Endothelial cell (in vitro differentiated cells): ENCODE measurements at regions not wholly inside any gene's neighbourhood (a gene's known extent, or its start where the extent isn't known, plus 50 kb on each side); places are given as distances from the start of the nearest gene placed in this dataset.

Experiments used
- DNase-seq: peaks from one replicate; pipeline ENCODE4 v3.0.0; 2021; ENCODE audit warnings: low spot score
- H3K27ac Mint-ChIP-seq: one replicate; pipeline ENCODE4 v1.8.0; 2021; ENCODE audit warnings: mixed read lengths, inconsistent platforms; ENCODE audit not compliant: unreplicated experiment
- H3K27me3 Mint-ChIP-seq: one replicate; pipeline ENCODE4 v1.8.0; 2021; ENCODE audit warnings: mild to moderate bottlenecking, moderate library complexity, mixed read lengths, inconsistent platforms; ENCODE audit not compliant: unreplicated experiment
- H3K36me3 Mint-ChIP-seq: one replicate; pipeline ENCODE4 v1.8.0; 2021; ENCODE audit warnings: mild to moderate bottlenecking, low read depth, mixed read lengths, inconsistent platforms; ENCODE audit not compliant: unreplicated experiment
- H3K4me1 Mint-ChIP-seq: one replicate; pipeline ENCODE4 v1.8.0; 2021; ENCODE audit warnings: mild to moderate bottlenecking, mixed read lengths, inconsistent platforms; ENCODE audit not compliant: unreplicated experiment
- H3K4me3 Mint-ChIP-seq: one replicate; pipeline ENCODE4 v1.8.0; 2021; ENCODE audit warnings: mild to moderate bottlenecking, mixed read lengths, inconsistent platforms; ENCODE audit not compliant: unreplicated experiment
- H3K9me3 Mint-ChIP-seq: one replicate; pipeline ENCODE4 v1.8.0; 2021; ENCODE audit warnings: mixed read lengths, inconsistent platforms; ENCODE audit not compliant: unreplicated experiment
- TF ChIP-seq, protein P1 (sequence below): fragments of 200-600 bp; sonication (generic); IDR thresholded peaks from one replicate; pipeline ENCODE4 v1.5.0; 2021; ENCODE audit warnings: antibody characterized with exemption; ENCODE audit not compliant: unreplicated experiment

DNA sequence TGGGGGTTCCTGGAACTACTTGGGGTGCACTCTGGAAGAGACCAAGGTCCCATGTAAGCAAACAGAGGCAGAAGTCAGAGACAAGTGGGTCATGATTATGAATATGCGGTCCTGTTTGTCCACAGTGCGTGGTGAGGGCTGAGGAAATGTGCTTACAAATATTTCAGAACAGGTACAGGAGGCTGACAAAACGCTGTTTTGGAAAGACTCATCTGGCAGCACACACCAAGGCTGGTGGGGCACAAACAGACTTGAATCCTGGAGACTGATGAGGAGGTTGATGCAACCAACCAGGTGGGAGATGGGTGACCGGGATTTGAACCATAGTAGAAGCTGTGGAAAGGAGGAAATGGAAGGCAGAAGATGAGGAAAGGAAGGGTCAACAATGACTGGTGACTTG lies 83.8 kb downstream of the ADRB2 start:
- H3K4me3 Mint-ChIP-seq = no peak overlapping the region
- no peak overlapping the region for H3K27ac Mint-ChIP-seq

DNA sequence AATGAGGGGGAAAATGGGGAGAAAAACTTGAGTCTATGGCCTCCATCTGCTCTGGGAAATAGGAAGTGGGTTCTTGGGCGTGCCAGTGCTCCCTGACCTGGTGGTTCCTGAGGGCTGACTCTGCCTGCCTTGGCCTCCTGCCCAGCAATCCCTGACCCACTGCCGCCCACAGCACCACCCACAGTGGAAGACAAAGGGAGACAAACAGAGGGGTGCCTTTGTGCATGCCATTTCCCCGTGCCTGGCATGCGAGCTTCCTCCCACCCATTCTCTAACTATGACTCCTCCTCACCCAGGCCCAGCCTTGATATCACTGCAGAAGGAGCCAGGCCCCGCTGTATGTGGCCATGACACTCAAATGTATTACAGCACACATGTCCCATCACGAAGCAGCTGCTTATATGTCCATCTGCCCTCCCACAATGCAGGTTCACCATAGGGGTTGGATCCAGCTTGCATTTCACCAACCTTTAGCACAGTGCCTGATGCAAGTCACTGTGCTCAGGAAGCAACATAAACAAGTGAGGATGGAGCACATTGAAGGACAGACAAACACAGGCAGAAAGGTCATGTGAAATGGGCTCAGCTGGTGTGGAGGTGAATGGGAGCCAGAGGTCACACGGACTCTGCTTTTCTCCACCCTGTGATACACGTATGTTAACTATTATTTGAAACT lies 84.4 kb downstream of the ADRB2 start:
- H3K4me3 Mint-ChIP-seq = no peak overlapping the region
- H3K27ac Mint-ChIP-seq = no peak overlapping the region
- H3K36me3 Mint-ChIP-seq = no peaks in the 10 kb centered on the region
- TF ChIP-seq, protein P1, sequence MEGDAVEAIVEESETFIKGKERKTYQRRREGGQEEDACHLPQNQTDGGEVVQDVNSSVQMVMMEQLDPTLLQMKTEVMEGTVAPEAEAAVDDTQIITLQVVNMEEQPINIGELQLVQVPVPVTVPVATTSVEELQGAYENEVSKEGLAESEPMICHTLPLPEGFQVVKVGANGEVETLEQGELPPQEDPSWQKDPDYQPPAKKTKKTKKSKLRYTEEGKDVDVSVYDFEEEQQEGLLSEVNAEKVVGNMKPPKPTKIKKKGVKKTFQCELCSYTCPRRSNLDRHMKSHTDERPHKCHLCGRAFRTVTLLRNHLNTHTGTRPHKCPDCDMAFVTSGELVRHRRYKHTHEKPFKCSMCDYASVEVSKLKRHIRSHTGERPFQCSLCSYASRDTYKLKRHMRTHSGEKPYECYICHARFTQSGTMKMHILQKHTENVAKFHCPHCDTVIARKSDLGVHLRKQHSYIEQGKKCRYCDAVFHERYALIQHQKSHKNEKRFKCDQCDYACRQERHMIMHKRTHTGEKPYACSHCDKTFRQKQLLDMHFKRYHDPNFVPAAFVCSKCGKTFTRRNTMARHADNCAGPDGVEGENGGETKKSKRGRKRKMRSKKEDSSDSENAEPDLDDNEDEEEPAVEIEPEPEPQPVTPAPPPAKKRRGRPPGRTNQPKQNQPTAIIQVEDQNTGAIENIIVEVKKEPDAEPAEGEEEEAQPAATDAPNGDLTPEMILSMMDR = no peak
- no peaks in the 10 kb centered on the region for H3K9me3 Mint-ChIP-seq
- H3K4me1 Mint-ChIP-seq = peaks cover 18% of the 10 kb centered on the region
- no peaks in the 10 kb centered on the region for H3K27me3 Mint-ChIP-seq
- no peak for DNase-seq

More for the DNA sequence above, 83.8 kb downstream of the ADRB2 start:
- TF ChIP-seq, protein P1 = no peak
- Mint-ChIP-seq H3K36me3 (no peaks in the 10 kb centered on the region), H3K9me3 (no peaks in the 10 kb centered on the region), H3K27me3 (no peaks in the 10 kb centered on the region), H3K4me1 (peaks cover 15% of the 10 kb centered on the region)
- DNase-seq = no peak

DNA sequence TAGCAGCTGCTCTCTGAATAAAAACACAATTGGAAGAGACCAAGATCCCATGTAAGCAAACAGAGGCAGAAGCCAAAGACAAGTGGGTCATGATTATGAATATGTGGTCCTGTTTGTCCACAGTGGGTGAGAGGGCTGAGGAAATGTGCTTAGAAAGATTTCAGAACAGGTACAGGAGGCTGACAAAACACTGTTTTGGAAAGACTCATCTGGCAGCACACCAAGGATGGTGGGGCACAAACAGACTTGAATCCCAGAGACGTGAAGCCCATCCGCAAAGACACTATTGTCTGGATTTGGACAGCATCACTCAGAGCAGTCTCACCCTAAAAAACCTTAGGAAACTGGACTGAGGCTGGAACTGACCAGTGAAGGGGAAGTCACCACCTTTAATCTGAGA lies 85.0 kb downstream of the ADRB2 start:
- peaks cover 21% of the 10 kb centered on the region for H3K4me1 Mint-ChIP-seq
- H3K27ac Mint-ChIP-seq = no peak overlapping the region
- H3K9me3 Mint-ChIP-seq = no peaks in the 10 kb centered on the region
- no peak overlapping the region for H3K4me3 Mint-ChIP-seq
- DNase-seq = no peak
- TF ChIP-seq, protein P1 = no peak
- no peaks in the 10 kb centered on the region for H3K27me3 Mint-ChIP-seq
- H3K36me3 Mint-ChIP-seq = no peaks in the 10 kb centered on the region

DNA sequence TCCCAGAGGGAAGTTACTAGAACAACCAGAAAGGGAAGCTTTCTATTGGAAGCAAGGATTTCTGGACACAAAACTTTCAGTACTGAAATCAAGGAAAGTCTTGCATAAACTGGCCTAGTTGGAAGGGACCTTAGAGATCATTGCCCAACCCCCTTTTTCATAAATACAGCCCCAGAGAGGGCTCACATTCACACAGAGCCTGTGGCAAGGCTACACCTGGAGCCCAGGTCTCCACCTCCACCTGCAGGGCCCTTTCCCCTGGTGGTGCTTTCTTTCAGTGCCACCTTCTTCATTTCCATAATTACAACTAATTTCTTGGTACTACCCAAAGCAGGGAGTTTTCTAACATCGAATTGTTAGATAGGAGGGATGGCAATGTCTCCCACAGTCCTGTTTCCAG lies 85.7 kb downstream of the ADRB2 start:
- no peak overlapping the region for H3K4me3 Mint-ChIP-seq

More for the DNA sequence above, 85.7 kb downstream of the ADRB2 start:
- DNase-seq = no peak
- H3K36me3 Mint-ChIP-seq = no peaks in the 10 kb centered on the region
- peaks cover 21% of the 10 kb centered on the region for H3K4me1 Mint-ChIP-seq
- H3K9me3 Mint-ChIP-seq = no peaks in the 10 kb centered on the region
- no peak overlapping the region for H3K27ac Mint-ChIP-seq
- TF ChIP-seq, protein P1 = no peak
- H3K27me3 Mint-ChIP-seq = no peaks in the 10 kb centered on the region
